SU-DHL-6 (cell line): ENCODE measurements at regions not wholly inside any gene's neighbourhood (a gene's known extent, or its start where the extent isn't known, plus 50 kb on each side); places are given as distances from the start of the nearest gene placed in this dataset.

ENCODE experiments used
- H2AFZ ChIP-seq: fragments of 200-600 bp; sonication (generic); 2 replicates; pipeline ENCODE4 v1.6.1; 2014; ENCODE audit warnings: low read depth, mild to moderate bottlenecking, moderate library complexity, mixed read lengths, antibody characterized with exemption, low read length; ENCODE audit not compliant: severe bottlenecking
- H3F3A ChIP-seq: fragments of 200-600 bp; shearing (Covaris generic); 2 replicates; pipeline ENCODE4 v1.6.0; 2016; ENCODE audit warnings: antibody characterized with exemption, mild to moderate bottlenecking; ENCODE audit not compliant: insufficient read depth
- H3K27ac ChIP-seq: fragments of 200-600 bp; sonication (generic); 2 replicates; pipeline ENCODE4 v1.5.1; 2016; ENCODE audit warnings: low read depth, mild to moderate bottlenecking, low read length, moderate library complexity, mixed read lengths
- H3K27me3 ChIP-seq: fragments of 200-600 bp; sonication (generic), shearing (Covaris generic); 2 replicates; pipeline ENCODE4 v1.6.0; 2014; ENCODE audit warnings: mild to moderate bottlenecking, low read length
- H3K36me3 ChIP-seq: fragments of 200-600 bp; sonication (generic); 2 replicates; pipeline ENCODE4 v1.6.1; 2014; ENCODE audit warnings: mild to moderate bottlenecking, low read length, mixed read lengths
- H3K4me2 ChIP-seq: fragments of 300-600, 200-600 bp; shearing (Covaris generic), sonication (generic); 2 replicates; pipeline ENCODE4 v1.6.0; 2014; ENCODE audit warnings: low read length, low read depth, mild to moderate bottlenecking; ENCODE audit not compliant: poor library complexity, severe bottlenecking
- H3K4me3 ChIP-seq: fragments of 200-600 bp; sonication (generic); 2 replicates; pipeline ENCODE4 v1.5.1; 2014; ENCODE audit warnings: antibody characterized with exemption, low read length, mild to moderate bottlenecking, mixed read lengths; ENCODE audit not compliant: insufficient read depth, poor library complexity, severe bottlenecking
- H3K79me2 ChIP-seq: fragments of 200-600 bp; sonication (generic); 2 replicates; pipeline ENCODE4 v1.6.1; 2014; ENCODE audit warnings: mild to moderate bottlenecking, low read length, moderate library complexity; ENCODE audit not compliant: insufficient read depth
- H3K9ac ChIP-seq: fragments of 200-600 bp; sonication (generic); 2 replicates; pipeline ENCODE4 v1.7.0; 2014; ENCODE audit warnings: mild to moderate bottlenecking, low read length
- H3K9me2 ChIP-seq: fragments of 200-600 bp; sonication (generic); replicated peaks from 2 replicates; pipeline ENCODE4 v1.6.1; 2014; ENCODE audit warnings: low read length; ENCODE audit not compliant: insufficient read depth
- H3K9me3 ChIP-seq: fragments of 200-600 bp; sonication (generic); 2 replicates; pipeline ENCODE4 v1.6.1; 2014; ENCODE audit warnings: low read length, mixed read lengths; ENCODE audit not compliant: insufficient read depth
- H4K20me1 ChIP-seq: fragments of 200-600 bp; sonication (generic); 2 replicates; pipeline ENCODE4 v1.6.1; 2014; ENCODE audit warnings: low read depth, mild to moderate bottlenecking, antibody characterized with exemption, low read length, moderate library complexity, mixed read lengths
- CTCF ChIP-seq: fragments of 200-600 bp; sonication (generic); IDR thresholded peaks from one replicate; pipeline ENCODE4 v1.5.1; 2017; ENCODE audit warnings: antibody characterized with exemption, mild to moderate bottlenecking, low read length, moderate library complexity; ENCODE audit not compliant: insufficient read depth, poor library complexity, severe bottlenecking
- EZH2phosphoT487 ChIP-seq: fragments of 200-600 bp; sonication (generic), shearing (Covaris generic); conservative IDR thresholded peaks from 2 replicates; pipeline ENCODE4 v1.6.1; 2018; ENCODE audit warnings: mild to moderate bottlenecking, antibody characterized with exemption, low read length, moderate library complexity, mixed read lengths

- TF ChIP-seq CTCF (no peak), EZH2phosphoT487 (no peak)
- Histone ChIP-seq H3K27me3 (no peaks in the 10 kb centered on the region), H3K9me3 (no peaks in the 10 kb centered on the region), H3K4me3 (no peak overlapping the region), H3K9me2 (no peaks in the 10 kb centered on the region), H3K9ac (no peak overlapping the region), H3K4me2 (no peak overlapping the region), H3K79me2 (no peaks in the 10 kb centered on the region), H4K20me1 (no peaks in the 10 kb centered on the region), H3K27ac (no peak overlapping the region), H3F3A (no peaks in the 10 kb centered on the region), H3K36me3 (no peaks in the 10 kb centered on the region), H2AFZ (no peak overlapping the region)
Measured at GRCh38 chrX:10841579-10841978, 221.2 kb upstream of the MID1 start.

- Histone ChIP-seq H3K36me3 (no peaks in the 10 kb centered on the region), H3K4me3 (no peak overlapping the region), H4K20me1 (no peaks in the 10 kb centered on the region), H3K9me2 (no peaks in the 10 kb centered on the region), H3K27ac (no peak overlapping the region), H3F3A (no peaks in the 10 kb centered on the region), H2AFZ (no peak overlapping the region), H3K9ac (no peak overlapping the region), H3K9me3 (no peaks in the 10 kb centered on the region), H3K79me2 (no peaks in the 10 kb centered on the region), H3K4me2 (no peak overlapping the region), H3K27me3 (no peaks in the 10 kb centered on the region)
- no peak for TF ChIP-seq EZH2phosphoT487
- no peak for TF ChIP-seq CTCF
Measured at GRCh38 chrX:10842646-10843045, 222.3 kb upstream of the MID1 start.

GRCh38 chrX:10847333-10847732 lies 226.9 kb upstream of the MID1 start:
- no peak overlapping the region for H3K4me2 ChIP-seq
- no peaks in the 10 kb centered on the region for H3K9me3 ChIP-seq
- no peaks in the 10 kb centered on the region for H3K36me3 ChIP-seq
- H3K4me3 ChIP-seq = no peak overlapping the region
- no peaks in the 10 kb centered on the region for H3K27me3 ChIP-seq
- H3F3A ChIP-seq = no peaks in the 10 kb centered on the region
- TF ChIP-seq CTCF = no peak
- TF ChIP-seq EZH2phosphoT487 = no peak
- H3K9me2 ChIP-seq = no peaks in the 10 kb centered on the region
- H3K79me2 ChIP-seq = no peaks in the 10 kb centered on the region
- H2AFZ ChIP-seq = no peak overlapping the region
- no peaks in the 10 kb centered on the region for H4K20me1 ChIP-seq
- no peak overlapping the region for H3K27ac ChIP-seq
- H3K9ac ChIP-seq = no peak overlapping the region

GRCh38 chrX:10851809-10852208 lies 231.4 kb upstream of the MID1 start:
- Histone ChIP-seq H3F3A (no peaks in the 10 kb centered on the region), H3K27me3 (no peaks in the 10 kb centered on the region), H2AFZ (no peak overlapping the region), H3K4me3 (no peak overlapping the region), H3K9me3 (no peaks in the 10 kb centered on the region), H3K9ac (no peak overlapping the region), H3K36me3 (no peaks in the 10 kb centered on the region), H3K79me2 (no peaks in the 10 kb centered on the region), H4K20me1 (no peaks in the 10 kb centered on the region), H3K4me2 (no peak overlapping the region), H3K27ac (no peak overlapping the region), H3K9me2 (no peaks in the 10 kb centered on the region)
- TF ChIP-seq CTCF (no peak), EZH2phosphoT487 (no peak)
